Ishikawa (cell line): ENCODE measurements at regions not wholly inside any gene's neighbourhood (a gene's known extent, or its start where the extent isn't known, plus 50 kb on each side); places are given as distances from the start of the nearest gene placed in this dataset.

Experiments used
- CEBPB ChIP-seq: IDR thresholded peaks from 2 replicates; pipeline ENCODE4 v1.6.1; 2012
- CREB1 ChIP-seq: IDR thresholded peaks from 2 replicates; pipeline ENCODE4 v1.6.1; 2012; ENCODE audit warnings: low read depth
- EGR1 ChIP-seq: IDR thresholded peaks from 2 replicates; pipeline ENCODE4 v1.6.1; 2012
- EP300 ChIP-seq: IDR thresholded peaks from 2 replicates; pipeline ENCODE4 v1.6.1; 2012; ENCODE audit warnings: borderline replicate concordance
- FOXM1 ChIP-seq: IDR thresholded peaks from 2 replicates; pipeline ENCODE4 v1.6.1; 2012; ENCODE audit warnings: low read depth, borderline replicate concordance
- NFIC ChIP-seq: IDR thresholded peaks from 2 replicates; pipeline ENCODE4 v1.6.1; 2012
- RAD21 ChIP-seq: IDR thresholded peaks from 2 replicates; pipeline ENCODE4 v1.6.1; 2012; ENCODE audit warnings: low read depth
- TAF1 ChIP-seq: IDR thresholded peaks from 2 replicates; pipeline ENCODE4 v1.6.1; 2012; ENCODE audit warnings: low read depth, mild to moderate bottlenecking
- TCF12 ChIP-seq: IDR thresholded peaks from 2 replicates; pipeline ENCODE4 v1.6.1; 2012; ENCODE audit warnings: low read depth
- TEAD4 ChIP-seq: IDR thresholded peaks from 2 replicates; pipeline ENCODE4 v1.6.1; 2012
- YY1 ChIP-seq: IDR thresholded peaks from 2 replicates; pipeline ENCODE4 v1.6.1; 2012; ENCODE audit warnings: low read depth
- ZBTB7A ChIP-seq: IDR thresholded peaks from 2 replicates; pipeline ENCODE4 v1.6.1; 2012; ENCODE audit warnings: low read depth
- TF ChIP-seq, protein P1 (sequence below): IDR thresholded peaks from 2 replicates; pipeline ENCODE4 v1.6.1; 2012
- TF ChIP-seq, protein P2 (sequence below): IDR thresholded peaks from 2 replicates; pipeline ENCODE4 v1.6.1; 2012
- TF ChIP-seq, protein P3 (sequence below): IDR thresholded peaks from 2 replicates; pipeline ENCODE4 v1.6.1; 2012; ENCODE audit warnings: low read depth, mild to moderate bottlenecking

DNA sequence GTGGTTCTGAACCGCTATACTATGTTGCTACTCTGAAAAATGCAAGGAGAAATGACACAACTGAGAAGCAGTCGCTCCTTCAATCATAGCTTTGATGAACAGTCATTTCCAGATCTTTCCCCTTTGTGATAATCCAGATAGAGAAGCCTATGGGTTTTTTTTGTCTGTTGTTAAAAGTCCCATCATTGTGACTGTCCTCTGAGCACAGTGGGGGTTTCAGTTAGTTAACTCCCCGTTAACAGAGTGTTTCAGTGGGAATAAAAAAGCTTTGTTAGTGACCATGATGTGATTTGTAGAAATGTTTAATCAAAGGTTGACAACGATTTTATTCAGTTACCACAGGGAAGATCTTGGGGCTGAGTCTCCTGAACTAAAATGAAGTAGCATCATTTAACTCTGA, 176.2 kb upstream of the MAOA start:
- TF ChIP-seq FOXM1 (no peak), YY1 (no peak)

DNA sequence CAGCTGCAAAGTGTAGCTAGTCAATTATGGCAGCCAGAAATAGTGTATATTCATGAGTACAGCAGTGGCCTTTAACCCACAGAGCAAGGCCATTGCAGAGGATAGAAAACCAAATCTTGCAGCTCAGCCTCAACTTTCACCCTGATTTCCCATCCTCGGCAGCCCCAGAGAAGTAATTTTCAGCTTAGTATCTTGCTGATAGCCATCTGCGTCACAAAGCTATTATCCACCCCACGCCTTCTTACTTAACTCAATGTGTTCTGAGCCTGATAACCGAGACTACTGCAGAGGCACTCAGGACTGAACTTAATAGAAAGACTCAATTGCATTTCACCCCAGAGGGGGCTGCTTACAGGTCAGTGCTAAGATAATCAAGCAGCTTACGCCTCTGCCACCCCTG, 174.5 kb upstream of the MAOA start:
- TF ChIP-seq TAF1 (no peak), RAD21 (no peak), EP300 (no peak), TEAD4 (no peak), CEBPB (no peak), NFIC (no peak), CREB1 (no peak), ZBTB7A (no peak), FOXM1 (no peak), EGR1 (no peak), TCF12 (no peak), YY1 (no peak)
- TF ChIP-seq, protein P1, sequence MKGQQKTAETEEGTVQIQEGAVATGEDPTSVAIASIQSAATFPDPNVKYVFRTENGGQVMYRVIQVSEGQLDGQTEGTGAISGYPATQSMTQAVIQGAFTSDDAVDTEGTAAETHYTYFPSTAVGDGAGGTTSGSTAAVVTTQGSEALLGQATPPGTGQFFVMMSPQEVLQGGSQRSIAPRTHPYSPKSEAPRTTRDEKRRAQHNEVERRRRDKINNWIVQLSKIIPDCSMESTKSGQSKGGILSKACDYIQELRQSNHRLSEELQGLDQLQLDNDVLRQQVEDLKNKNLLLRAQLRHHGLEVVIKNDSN = no peak
- TF ChIP-seq, protein P2, sequence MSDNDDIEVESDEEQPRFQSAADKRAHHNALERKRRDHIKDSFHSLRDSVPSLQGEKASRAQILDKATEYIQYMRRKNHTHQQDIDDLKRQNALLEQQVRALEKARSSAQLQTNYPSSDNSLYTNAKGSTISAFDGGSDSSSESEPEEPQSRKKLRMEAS = no peak
- TF ChIP-seq, protein P3, sequence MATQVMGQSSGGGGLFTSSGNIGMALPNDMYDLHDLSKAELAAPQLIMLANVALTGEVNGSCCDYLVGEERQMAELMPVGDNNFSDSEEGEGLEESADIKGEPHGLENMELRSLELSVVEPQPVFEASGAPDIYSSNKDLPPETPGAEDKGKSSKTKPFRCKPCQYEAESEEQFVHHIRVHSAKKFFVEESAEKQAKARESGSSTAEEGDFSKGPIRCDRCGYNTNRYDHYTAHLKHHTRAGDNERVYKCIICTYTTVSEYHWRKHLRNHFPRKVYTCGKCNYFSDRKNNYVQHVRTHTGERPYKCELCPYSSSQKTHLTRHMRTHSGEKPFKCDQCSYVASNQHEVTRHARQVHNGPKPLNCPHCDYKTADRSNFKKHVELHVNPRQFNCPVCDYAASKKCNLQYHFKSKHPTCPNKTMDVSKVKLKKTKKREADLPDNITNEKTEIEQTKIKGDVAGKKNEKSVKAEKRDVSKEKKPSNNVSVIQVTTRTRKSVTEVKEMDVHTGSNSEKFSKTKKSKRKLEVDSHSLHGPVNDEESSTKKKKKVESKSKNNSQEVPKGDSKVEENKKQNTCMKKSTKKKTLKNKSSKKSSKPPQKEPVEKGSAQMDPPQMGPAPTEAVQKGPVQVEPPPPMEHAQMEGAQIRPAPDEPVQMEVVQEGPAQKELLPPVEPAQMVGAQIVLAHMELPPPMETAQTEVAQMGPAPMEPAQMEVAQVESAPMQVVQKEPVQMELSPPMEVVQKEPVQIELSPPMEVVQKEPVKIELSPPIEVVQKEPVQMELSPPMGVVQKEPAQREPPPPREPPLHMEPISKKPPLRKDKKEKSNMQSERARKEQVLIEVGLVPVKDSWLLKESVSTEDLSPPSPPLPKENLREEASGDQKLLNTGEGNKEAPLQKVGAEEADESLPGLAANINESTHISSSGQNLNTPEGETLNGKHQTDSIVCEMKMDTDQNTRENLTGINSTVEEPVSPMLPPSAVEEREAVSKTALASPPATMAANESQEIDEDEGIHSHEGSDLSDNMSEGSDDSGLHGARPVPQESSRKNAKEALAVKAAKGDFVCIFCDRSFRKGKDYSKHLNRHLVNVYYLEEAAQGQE = no peak

DNA sequence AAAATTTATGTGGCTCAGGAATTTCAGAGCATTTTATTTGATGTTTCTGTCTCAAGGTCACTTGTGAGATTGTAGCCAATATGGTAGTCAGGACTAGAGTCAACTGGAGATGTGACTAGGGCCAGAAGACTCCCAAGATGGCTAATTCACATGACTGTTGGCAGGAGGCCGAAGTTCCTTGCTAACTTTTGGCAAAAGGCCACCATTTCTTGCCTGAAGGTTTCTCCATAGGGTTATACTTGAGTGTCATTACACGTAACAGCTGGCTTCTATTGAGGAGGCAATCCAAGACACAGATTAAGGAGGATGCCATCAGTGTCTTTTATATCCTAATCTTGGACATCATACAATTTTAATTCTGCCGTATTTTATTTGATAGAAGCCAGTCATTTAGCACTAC, 162.3 kb upstream of the MAOA start:
- TF ChIP-seq, protein P1 = no peak

DNA sequence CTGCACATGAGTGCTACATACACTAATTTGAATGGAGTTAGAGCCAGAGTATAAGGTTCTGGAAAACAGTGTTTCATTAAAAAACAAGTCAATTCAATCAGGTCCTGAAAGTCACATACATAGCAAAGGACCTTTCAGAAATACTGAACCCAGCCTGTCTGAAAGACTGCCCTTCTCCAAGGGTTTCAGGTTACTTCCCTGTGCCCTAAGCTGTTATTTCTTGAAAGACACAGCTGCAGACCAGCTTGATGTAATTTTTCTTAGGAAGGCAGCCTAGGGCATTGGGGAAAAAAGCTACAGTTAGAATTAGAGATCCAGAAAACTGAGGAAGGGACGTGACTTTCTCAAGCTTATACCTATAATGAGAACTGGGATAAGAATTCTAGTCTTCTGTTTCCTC, 155.9 kb upstream of the MAOA start:
- no peak for TF ChIP-seq TAF1
- no peak for TF ChIP-seq CREB1
- TF ChIP-seq, protein P2 = no peak
- no peak for TF ChIP-seq NFIC
- no peak for TF ChIP-seq ZBTB7A
- no peak for TF ChIP-seq CEBPB
- TF ChIP-seq TEAD4 = no peak
- no peak for TF ChIP-seq TCF12
- no peak for TF ChIP-seq FOXM1
- no peak for TF ChIP-seq EP300
- no peak for TF ChIP-seq EGR1
- TF ChIP-seq, protein P1 = no peak
- no peak for TF ChIP-seq RAD21
- TF ChIP-seq YY1 = no peak
- TF ChIP-seq, protein P3 = no peak

DNA sequence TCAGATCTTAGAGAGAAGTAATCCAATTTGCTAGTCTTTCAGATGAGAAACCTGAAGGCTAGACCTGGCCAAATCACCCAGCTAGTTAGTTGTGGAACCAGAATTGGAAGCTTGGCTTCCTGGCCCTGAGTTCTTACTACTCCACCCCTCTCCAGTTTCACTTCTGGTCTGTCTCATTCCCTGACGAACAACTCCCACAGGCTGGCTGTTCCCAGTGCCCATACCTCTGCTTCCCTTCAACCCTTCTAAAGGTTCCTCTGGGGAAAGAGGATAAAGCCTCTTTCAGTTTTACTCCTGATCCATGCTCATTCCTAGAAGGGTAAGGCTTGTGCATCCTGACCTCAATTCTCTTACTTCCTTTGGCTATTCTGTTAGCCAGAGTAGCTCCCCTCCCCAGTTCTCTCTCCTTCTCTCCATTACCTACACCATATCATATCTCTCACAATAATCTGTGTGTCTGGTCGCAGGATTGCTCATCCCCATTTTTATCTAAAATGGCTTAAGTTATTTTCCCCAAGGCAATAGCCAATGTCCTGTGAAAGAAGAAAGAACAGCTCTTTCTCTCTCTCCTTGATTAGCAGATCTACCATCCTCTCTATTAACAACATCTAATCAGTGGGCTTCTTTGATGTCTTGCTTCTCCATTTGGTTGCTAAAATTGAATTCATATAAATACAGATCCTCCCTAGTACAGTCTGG, 155.0 kb upstream of the MAOA start:
- TF ChIP-seq TEAD4 (no peak), TCF12 (no peak)

DNA sequence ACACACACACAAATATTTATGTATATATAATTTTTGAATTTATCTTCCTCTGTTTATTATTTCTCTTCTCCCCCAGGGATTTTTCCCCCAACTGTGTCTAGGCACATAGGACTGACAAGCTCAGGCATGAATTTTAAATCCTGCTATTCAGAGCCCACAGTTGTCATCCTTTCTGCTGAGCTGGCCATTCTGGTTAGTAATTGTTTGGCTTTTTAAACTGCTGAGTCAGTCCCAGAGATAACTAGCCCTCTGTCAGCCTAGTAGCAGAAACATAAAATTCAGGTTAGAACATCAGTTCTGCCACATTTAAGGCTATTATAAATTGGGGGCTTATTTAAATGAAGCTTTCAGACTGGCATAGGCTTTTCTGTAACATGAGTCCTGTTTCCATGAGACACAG, 151.7 kb upstream of the MAOA start:
- TF ChIP-seq, protein P1 = no peak
- TF ChIP-seq RAD21 (no peak), TCF12 (no peak), FOXM1 (no peak), EGR1 (no peak), TEAD4 (no peak), TAF1 (no peak), NFIC (no peak), EP300 (no peak), CREB1 (no peak), CEBPB (no peak), YY1 (no peak), ZBTB7A (no peak)
- TF ChIP-seq, protein P2 = no peak
- TF ChIP-seq, protein P3 = no peak
